IMR-90 (cell line): ENCODE measurements at regions not wholly inside any gene's neighbourhood (a gene's known extent, or its start where the extent isn't known, plus 50 kb on each side); places are given as distances from the start of the nearest gene placed in this dataset.

Source experiments
- ATAC-seq: fragments of 200-7000 bp; cut with Tn5 transposase; 2 replicates; pipeline ENCODE4 v1.9.1; 2020; ENCODE audit warnings: low read depth, mild to moderate bottlenecking, moderate library complexity
- BruUV-seq: library from RNA; stranded (reverse); fragments of 400-500 nt; replicated peaks from 2 replicates; lab custom pipeline; 2021; lab: Mats Ljungman, UMichigan
- CTCF ChIA-PET: fragments of 300-600 bp; formaldehyde crosslinking; extraction: SDS; loops from one replicate; lab custom pipeline; 2021; ENCODE audit warnings: antibody characterized with exemption; lab: Yijun Ruan, JAX
- POLR2A ChIA-PET: fragments of 300-600 bp; sonication (Branson Sonifier 250); formaldehyde crosslinking; loops from one replicate; lab custom pipeline; 2022; ENCODE audit warnings: antibody characterized with exemption; ENCODE audit not compliant: unreplicated experiment; lab: Charles Lee
- DNase-seq: peaks from one replicate; pipeline ENCODE4 v3.0.0; 2013
- H2AFZ ChIP-seq: replicated peaks from 2 replicates; pipeline ENCODE3; 2013; ENCODE audit warnings: low read length, mild to moderate bottlenecking; ENCODE audit not compliant: poor library complexity
- H2AK5ac ChIP-seq: 2 replicates; pipeline ENCODE4 v1.6.1; 2013; ENCODE audit warnings: low read depth, low read length, inconsistent platforms
- H2AK9ac ChIP-seq: replicated peaks from 2 replicates; pipeline ENCODE3; 2013; ENCODE audit warnings: mild to moderate bottlenecking, low read depth, low read length, moderate library complexity; ENCODE audit not compliant: poor library complexity
- H2BK120ac ChIP-seq: 2 replicates; pipeline ENCODE4 v1.6.1; 2013; ENCODE audit warnings: low read depth, low read length, inconsistent platforms
- H2BK15ac ChIP-seq: 3 replicates; pipeline ENCODE4 v1.6.1; 2013; ENCODE audit warnings: low read depth, low read length, inconsistent platforms
- H2BK20ac ChIP-seq: 2 replicates; pipeline ENCODE4 v1.6.1; 2013; ENCODE audit warnings: low read depth, mild to moderate bottlenecking, inconsistent platforms, low read length, moderate library complexity
- H2BK5ac ChIP-seq: 2 replicates; pipeline ENCODE4 v1.6.1; 2013; ENCODE audit warnings: mild to moderate bottlenecking, low read depth, low read length, inconsistent platforms; ENCODE audit not compliant: poor library complexity, severe bottlenecking
- H3K14ac ChIP-seq: replicated peaks from 2 replicates; pipeline ENCODE4 v1.6.1; 2013; ENCODE audit warnings: low read depth, low read length, inconsistent platforms
- H3K18ac ChIP-seq: 2 replicates; pipeline ENCODE4 v1.6.1; 2013; ENCODE audit warnings: low read depth, low read length, control low read depth
- H3K23ac ChIP-seq: 2 replicates; pipeline ENCODE4 v1.6.1; 2013; ENCODE audit warnings: low read depth, low read length, inconsistent platforms
- H3K27ac ChIP-seq: 2 replicates; pipeline ENCODE4 v1.5.1; 2013; ENCODE audit warnings: mild to moderate bottlenecking, control low read depth, low read length; ENCODE audit not compliant: insufficient read depth
- H3K27me3 ChIP-seq: 2 replicates; pipeline ENCODE4 v1.6.1; 2013; ENCODE audit warnings: low read length; ENCODE audit not compliant: control insufficient read depth, insufficient read depth
- H3K36me3 ChIP-seq: 2 replicates; pipeline ENCODE4 v1.6.1; 2013; ENCODE audit warnings: low read length, mixed read lengths; ENCODE audit not compliant: control insufficient read depth, insufficient read depth
- H3K4ac ChIP-seq: 2 replicates; pipeline ENCODE4 v1.6.1; 2013; ENCODE audit warnings: low read depth, low read length, inconsistent platforms
- H3K4me1 ChIP-seq: 2 replicates; pipeline ENCODE4 v1.6.1; 2013; ENCODE audit warnings: low read length, mixed read lengths; ENCODE audit not compliant: control insufficient read depth, insufficient read depth
- H3K4me2 ChIP-seq: 2 replicates; pipeline ENCODE4 v1.6.1; 2013; ENCODE audit warnings: low read depth, mild to moderate bottlenecking, control low read depth, low read length, moderate library complexity
- H3K4me3 ChIP-seq: 2 replicates; pipeline ENCODE4 v1.5.1; 2013; ENCODE audit warnings: low read depth, mild to moderate bottlenecking, control low read depth, low read length, moderate library complexity; ENCODE audit not compliant: insufficient read depth
- H3K56ac ChIP-seq: 2 replicates; pipeline ENCODE4 v1.6.1; 2013; ENCODE audit warnings: low read length, inconsistent platforms; ENCODE audit not compliant: insufficient read depth; ENCODE audit errors: extremely low read depth
- H3K79me1 ChIP-seq, 2 experiments: 2 replicates each; pipeline ENCODE4 v1.6.1; 2013; ENCODE audit warnings: low read length in 2 of 2, inconsistent platforms in 1 of 2, low read depth in 1 of 2
- H3K9ac ChIP-seq: 2 replicates; pipeline ENCODE4 v1.6.1; 2013; ENCODE audit warnings: low read depth, low read length, control low read depth
- H3K9me1 ChIP-seq: 2 replicates; pipeline ENCODE4 v1.6.1; 2013; ENCODE audit warnings: low read length, inconsistent platforms; ENCODE audit not compliant: insufficient read depth
- H3K9me3 ChIP-seq: 2 replicates; pipeline ENCODE4 v1.6.1; 2013; ENCODE audit warnings: low read length; ENCODE audit not compliant: control insufficient read depth, insufficient read depth
- H4K20me1 ChIP-seq: 2 replicates; pipeline ENCODE4 v1.6.1; 2013; ENCODE audit warnings: low read length, inconsistent platforms; ENCODE audit not compliant: insufficient read depth
- H4K5ac ChIP-seq: 2 replicates; pipeline ENCODE4 v1.6.1; 2013; ENCODE audit warnings: mild to moderate bottlenecking, low read depth, low read length, control low read depth
- H4K8ac ChIP-seq, 2 experiments: 2 replicates each; pipeline ENCODE4 v1.6.1; 2013; ENCODE audit warnings: low read depth in 2 of 2, low read length in 2 of 2, control low read depth in 1 of 2, inconsistent platforms in 1 of 2
- H4K91ac ChIP-seq: 2 replicates; pipeline ENCODE4 v1.6.1; 2013; ENCODE audit warnings: low read depth, low read length, inconsistent platforms; ENCODE audit not compliant: insufficient read depth
- BHLHE40 ChIP-seq: fragments of 150-350 bp; IDR thresholded peaks from 2 replicates; pipeline ENCODE4 v1.6.1; 2016; ENCODE audit warnings: mild to moderate bottlenecking, low read depth, low read length
- CEBPB ChIP-seq: IDR thresholded peaks from 2 replicates; pipeline ENCODE4 v1.6.1; 2012; ENCODE audit warnings: low read depth, low read length, improper control_type of control experiment
- FOS ChIP-seq: fragments of 150-350 bp; IDR thresholded peaks from 2 replicates; pipeline ENCODE4 v1.6.1; 2016; ENCODE audit warnings: low read depth, low read length
- MAFK ChIP-seq: IDR thresholded peaks from 2 replicates; pipeline ENCODE4 v1.6.1; 2012; ENCODE audit warnings: low read depth, low read length, improper control_type of control experiment
- MAZ ChIP-seq: IDR thresholded peaks from 2 replicates; pipeline ENCODE4 v1.6.1; 2012; ENCODE audit warnings: low read depth, mild to moderate bottlenecking, low read length, improper control_type of control experiment, moderate library complexity, borderline replicate concordance
- MXI1 ChIP-seq: IDR thresholded peaks from 2 replicates; pipeline ENCODE4 v1.6.1; 2012; ENCODE audit warnings: low read depth, mild to moderate bottlenecking, low read length, moderate library complexity, borderline replicate concordance
- NFE2L2 ChIP-seq: fragments of 150-350 bp; IDR thresholded peaks from 2 replicates; pipeline ENCODE4 v1.6.1; 2016; ENCODE audit warnings: low read depth, mild to moderate bottlenecking, low read length
- POLR2A ChIP-seq: IDR thresholded peaks from 2 replicates; pipeline ENCODE4 v1.6.1; 2012; ENCODE audit warnings: mild to moderate bottlenecking, low read depth, low read length
- RAD21 ChIP-seq: IDR thresholded peaks from 2 replicates; pipeline ENCODE4 v1.6.1; 2012; ENCODE audit warnings: low read length, improper control_type of control experiment
- RCOR1 ChIP-seq: IDR thresholded peaks from 2 replicates; pipeline ENCODE4 v1.6.1; 2012; ENCODE audit warnings: mild to moderate bottlenecking, low read length, improper control_type of control experiment; ENCODE audit not compliant: insufficient replicate concordance
- RFX5 ChIP-seq: IDR thresholded peaks from 2 replicates; pipeline ENCODE4 v1.8.0; 2012; ENCODE audit warnings: low read depth, mild to moderate bottlenecking, low read length, moderate library complexity
- SMC3 ChIP-seq: fragments of 150-350 bp; IDR thresholded peaks from 2 replicates; pipeline ENCODE4 v1.6.1; 2016; ENCODE audit warnings: low read depth, mild to moderate bottlenecking, antibody characterized with exemption, low read length, moderate library complexity
- WGBS, 2 experiments: methylation state at CpG; one replicate each; pipeline versions ENCODE4 v1.1.5 to v1.1.7; 2013; ENCODE audit warnings: missing lambda C conversion rate in 2 of 2; ENCODE audit not compliant: insufficient read length in 1 of 2; ENCODE audit errors: extremely low coverage in 2 of 2; 5-methylcytosine and 5-hydroxymethylcytosine counted together
- dilution Hi-C: fragments of 300-500 bp; cut with HindIII; formaldehyde crosslinking; loops from one replicate; pipeline ENCODE4 v1.14.3; 2018; ENCODE audit warnings: low sequenced_read_pairs; ENCODE audit not compliant: unreplicated experiment
- in situ Hi-C: fragments of 300-500 bp; cut with MboI; formaldehyde crosslinking; loops from 3 replicates; pipeline ENCODE4 v1.14.3; 2019; ENCODE audit warnings: low sequenced_read_pairs, inconsistent platforms, mixed read lengths
- intact Hi-C: fragments of 100-400 bp; cut with micrococcal nuclease; formaldehyde crosslinking; loops from 2 replicates; pipeline ENCODE4 v1.10.0; 2022
- TF ChIP-seq, protein P1 (sequence below): conservative IDR thresholded peaks from 2 replicates; pipeline ENCODE4 v1.5.1; 2012; ENCODE audit warnings: mild to moderate bottlenecking, low read depth, low read length, improper control_type of control experiment
- TF ChIP-seq, protein P2 (sequence below): fragments of 150-350 bp; IDR thresholded peaks from 2 replicates; pipeline ENCODE4 v1.6.1; 2017; ENCODE audit warnings: mild to moderate bottlenecking, antibody characterized with exemption, low read length, low read depth
- TF ChIP-seq, protein P3 (sequence below): fragments of 150-350 bp; IDR thresholded peaks from 2 replicates; pipeline ENCODE4 v1.6.1; 2016; ENCODE audit warnings: low read depth, mild to moderate bottlenecking, low read length, moderate library complexity, borderline replicate concordance

DNA sequence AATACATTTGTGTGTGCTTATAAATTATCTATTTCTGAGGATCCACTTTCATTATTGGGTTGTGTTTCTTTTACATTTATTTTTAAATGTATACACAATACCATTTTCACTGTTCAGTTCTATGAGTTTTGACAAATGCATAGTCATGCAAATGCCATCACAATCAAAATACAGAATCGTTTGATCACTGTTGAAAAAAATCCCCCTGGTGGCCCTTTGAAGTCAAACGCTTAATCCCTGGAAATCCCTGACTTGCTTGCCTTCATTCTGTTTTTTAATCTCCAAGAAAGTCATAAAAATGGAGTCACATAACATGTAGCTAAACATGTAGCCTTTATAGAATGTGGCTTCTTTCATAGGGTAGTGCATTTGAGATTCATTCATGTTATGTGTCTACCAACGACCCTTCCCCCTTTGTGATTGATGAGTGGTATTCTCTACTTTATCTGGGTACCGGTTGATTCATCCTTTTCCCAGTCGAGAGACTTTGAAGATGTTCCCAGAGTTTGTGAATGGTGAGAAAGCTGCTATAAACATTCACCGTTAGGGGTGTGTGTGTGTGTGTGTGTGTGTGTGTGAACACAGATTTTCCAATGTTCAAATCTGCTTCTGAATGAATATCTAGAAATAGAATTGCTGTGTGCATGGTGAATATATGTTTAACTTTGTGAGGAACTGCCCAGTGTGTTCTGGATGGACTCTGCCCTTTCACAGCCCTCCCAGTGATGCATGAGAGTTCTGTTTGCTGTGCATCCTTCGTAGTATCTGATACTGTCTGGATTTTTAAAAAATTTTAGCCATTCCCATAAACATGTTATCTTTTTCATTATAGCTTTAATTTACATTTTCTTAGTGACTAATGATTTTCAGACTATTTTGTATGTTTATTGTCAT lies 173.6 kb downstream of the GALR1 start:
- no peaks in the 10 kb centered on the region for H3K9me1 ChIP-seq
- ATAC-seq (no peak), DNase-seq (no peak)
- H3K4me3 ChIP-seq = no peak overlapping the region
- no peak overlapping the region for H2AK5ac ChIP-seq
- no peaks in the 10 kb centered on the region for H3K79me1 ChIP-seq
- H3K36me3 ChIP-seq = no peaks in the 10 kb centered on the region
- H3K18ac ChIP-seq = no peak overlapping the region
- H4K20me1 ChIP-seq = no peaks in the 10 kb centered on the region
- no peak overlapping the region for H4K5ac ChIP-seq
- H3K27me3 ChIP-seq = no peaks in the 10 kb centered on the region
- dilution Hi-C loops = no loop called here
- no peak overlapping the region for H3K27ac ChIP-seq
- H2AFZ ChIP-seq = no peak overlapping the region
- intact Hi-C loops = no loop called here
- no peaks in the 10 kb centered on the region for H3K4me1 ChIP-seq
- no peak overlapping the region for H2BK15ac ChIP-seq
- H3K4ac ChIP-seq = no peak overlapping the region
- H2BK120ac ChIP-seq = no peak overlapping the region
- no peak overlapping the region for H2BK5ac ChIP-seq
- H3K9ac ChIP-seq = no peak overlapping the region
- no peak overlapping the region for H4K8ac ChIP-seq
- no peak overlapping the region for H2AK9ac ChIP-seq
- no peak overlapping the region for H3K4me2 ChIP-seq
- H3K9me3 ChIP-seq = no peaks in the 10 kb centered on the region
- H2BK20ac ChIP-seq = no peak overlapping the region
- no TSS peak for BruUV-seq
- in situ Hi-C loops = no loop called here
- WGBS, 2 experiments = 0% methylated on average over 1 of the region's 7 CpGs; no CpG with 5 or more reads in 1 of the 2 experiments
- ChIA-PET POLR2A (interaction anchor here (0.6 kb wide), 1 partner anchor 10 kb away, joined by 4 read pairs; no protein-coding TSS in a partner anchor), CTCF (no interaction called here)
- no peak overlapping the region for H3K56ac ChIP-seq
- no peak overlapping the region for H3K23ac ChIP-seq
- H3K14ac ChIP-seq = no peak overlapping the region
- no peak overlapping the region for H4K91ac ChIP-seq
- no peak for TF ChIP-seq RAD21
- TF ChIP-seq, protein P1, sequence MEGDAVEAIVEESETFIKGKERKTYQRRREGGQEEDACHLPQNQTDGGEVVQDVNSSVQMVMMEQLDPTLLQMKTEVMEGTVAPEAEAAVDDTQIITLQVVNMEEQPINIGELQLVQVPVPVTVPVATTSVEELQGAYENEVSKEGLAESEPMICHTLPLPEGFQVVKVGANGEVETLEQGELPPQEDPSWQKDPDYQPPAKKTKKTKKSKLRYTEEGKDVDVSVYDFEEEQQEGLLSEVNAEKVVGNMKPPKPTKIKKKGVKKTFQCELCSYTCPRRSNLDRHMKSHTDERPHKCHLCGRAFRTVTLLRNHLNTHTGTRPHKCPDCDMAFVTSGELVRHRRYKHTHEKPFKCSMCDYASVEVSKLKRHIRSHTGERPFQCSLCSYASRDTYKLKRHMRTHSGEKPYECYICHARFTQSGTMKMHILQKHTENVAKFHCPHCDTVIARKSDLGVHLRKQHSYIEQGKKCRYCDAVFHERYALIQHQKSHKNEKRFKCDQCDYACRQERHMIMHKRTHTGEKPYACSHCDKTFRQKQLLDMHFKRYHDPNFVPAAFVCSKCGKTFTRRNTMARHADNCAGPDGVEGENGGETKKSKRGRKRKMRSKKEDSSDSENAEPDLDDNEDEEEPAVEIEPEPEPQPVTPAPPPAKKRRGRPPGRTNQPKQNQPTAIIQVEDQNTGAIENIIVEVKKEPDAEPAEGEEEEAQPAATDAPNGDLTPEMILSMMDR = no peak
- TF ChIP-seq, protein P2, sequence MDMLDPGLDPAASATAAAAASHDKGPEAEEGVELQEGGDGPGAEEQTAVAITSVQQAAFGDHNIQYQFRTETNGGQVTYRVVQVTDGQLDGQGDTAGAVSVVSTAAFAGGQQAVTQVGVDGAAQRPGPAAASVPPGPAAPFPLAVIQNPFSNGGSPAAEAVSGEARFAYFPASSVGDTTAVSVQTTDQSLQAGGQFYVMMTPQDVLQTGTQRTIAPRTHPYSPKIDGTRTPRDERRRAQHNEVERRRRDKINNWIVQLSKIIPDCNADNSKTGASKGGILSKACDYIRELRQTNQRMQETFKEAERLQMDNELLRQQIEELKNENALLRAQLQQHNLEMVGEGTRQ = no peak
- TF ChIP-seq MAZ = no peak
- TF ChIP-seq, protein P3, sequence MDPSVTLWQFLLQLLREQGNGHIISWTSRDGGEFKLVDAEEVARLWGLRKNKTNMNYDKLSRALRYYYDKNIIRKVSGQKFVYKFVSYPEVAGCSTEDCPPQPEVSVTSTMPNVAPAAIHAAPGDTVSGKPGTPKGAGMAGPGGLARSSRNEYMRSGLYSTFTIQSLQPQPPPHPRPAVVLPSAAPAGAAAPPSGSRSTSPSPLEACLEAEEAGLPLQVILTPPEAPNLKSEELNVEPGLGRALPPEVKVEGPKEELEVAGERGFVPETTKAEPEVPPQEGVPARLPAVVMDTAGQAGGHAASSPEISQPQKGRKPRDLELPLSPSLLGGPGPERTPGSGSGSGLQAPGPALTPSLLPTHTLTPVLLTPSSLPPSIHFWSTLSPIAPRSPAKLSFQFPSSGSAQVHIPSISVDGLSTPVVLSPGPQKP = no peak
- no peak for TF ChIP-seq NFE2L2
- TF ChIP-seq MAFK = no peak
- no peak for TF ChIP-seq RFX5
- TF ChIP-seq MXI1 = no peak
- no peak for TF ChIP-seq SMC3
- no peak for TF ChIP-seq FOS
- no peak for TF ChIP-seq RCOR1
- no peak for TF ChIP-seq POLR2A
- TF ChIP-seq BHLHE40 = no peak
- no peak for TF ChIP-seq CEBPB
